Omental fat pad (tissue), 3 donors: ENCODE measurements at regions not wholly inside any gene's neighbourhood (a gene's known extent, or its start where the extent isn't known, plus 50 kb on each side); places are given as distances from the start of the nearest gene placed in this dataset.

ENCODE experiments used
- ATAC-seq: fragments of 150-250 bp; one replicate; pipeline ENCODE4 v1.9.1; 2016; ENCODE audit warnings: mild to moderate bottlenecking, moderate library complexity; ENCODE audit not compliant: low FRiP score
- DNase-seq: peaks from one replicate; pipeline ENCODE4 v3.0.0-alpha.2; 2019; ENCODE audit warnings: low spot score
- CTCF ChIP-seq, 3 donors: fragments of 450-650 bp; IDR thresholded peaks; one replicate each; pipeline ENCODE4 v1.5.1; 2016 to 2017; ENCODE audit warnings: antibody characterized with exemption in 3 of 3, mild to moderate bottlenecking in 3 of 3, moderate library complexity in 2 of 3

DNA sequence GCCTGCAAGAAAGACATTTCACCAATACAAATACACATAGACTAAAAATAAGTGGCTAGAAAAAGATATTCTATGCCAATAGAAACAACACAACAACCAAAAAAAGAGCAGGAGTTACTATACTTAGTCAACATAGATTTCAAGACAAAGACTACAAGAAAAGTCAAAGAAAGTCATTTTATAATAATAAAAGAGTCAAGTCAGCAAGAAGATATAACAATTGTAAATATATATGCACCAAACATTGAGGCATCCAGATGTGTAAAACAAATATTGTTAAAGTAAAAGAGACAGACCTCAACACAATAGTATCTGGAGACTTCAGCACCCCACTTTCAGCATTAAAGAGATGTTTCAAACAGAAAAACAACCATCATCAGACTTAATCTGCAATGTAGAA, 104.6 kb downstream of the AMY1C start:
- DNase-seq (no peak), ATAC-seq (no peak)
- TF ChIP-seq CTCF (IDR thresholded peaks at IDR 0.05): no peak

- ATAC-seq (no peak), DNase-seq (no peak)
- TF ChIP-seq CTCF (IDR thresholded peaks at IDR 0.05): no peak
Observed at GRCh38 chr1:103859721-103860120, 110.0 kb downstream of the AMY1C start.

GRCh38 chr1:103898576-103899345, 149.1 kb downstream of the AMY1C start:
- ATAC-seq (no peak), DNase-seq (no peak)
- no peak for TF ChIP-seq CTCF (IDR thresholded peaks at IDR 0.05)

- ATAC-seq (no peak), DNase-seq (no peak)
- no peak for TF ChIP-seq CTCF (IDR thresholded peaks at IDR 0.05)
Observed at GRCh38 chr1:103900005-103900404, 150.3 kb downstream of the AMY1C start.

DNA sequence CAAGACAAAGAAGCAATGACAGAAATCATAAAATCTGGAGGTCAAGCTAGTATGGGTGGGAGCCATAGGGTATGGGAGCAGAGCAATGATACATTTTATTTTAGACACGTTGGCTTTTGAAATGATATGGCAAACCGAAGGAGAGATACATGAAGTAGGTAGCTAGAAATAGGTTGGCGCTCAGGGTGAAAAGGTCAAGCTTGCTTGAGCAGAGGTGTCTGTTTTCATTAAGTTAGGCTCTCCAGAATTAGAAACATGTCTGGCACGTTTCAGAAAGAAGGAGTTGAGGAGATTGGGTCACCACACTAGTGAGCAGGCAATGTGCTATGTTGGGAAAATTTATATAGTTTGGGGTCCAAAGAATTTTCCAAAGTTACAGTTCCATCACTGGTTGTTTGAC, 151.4 kb downstream of the AMY1C start:
- ATAC-seq (no peak), DNase-seq (no peak)
- no peak for TF ChIP-seq CTCF (IDR thresholded peaks at IDR 0.05)

GRCh38 chr1:103905363-103905762, 155.7 kb downstream of the AMY1C start:
- no peak for DNase-seq

More at GRCh38 chr1:103905363-103905762, 155.7 kb downstream of the AMY1C start:
- TF ChIP-seq CTCF (IDR thresholded peaks at IDR 0.05): no peak
- ATAC-seq: no peak
